ENCODE measurements at regions not wholly inside any gene's neighbourhood (a gene's known extent, or its start where the extent isn't known, plus 50 kb on each side); places are given as distances from the start of the nearest gene placed in this dataset.
"Not testable (repeated sequence)": the region's sequence is repeated elsewhere in the genome, so short reads cannot be mapped to it uniquely, and the experiment has no call there.

DNA sequence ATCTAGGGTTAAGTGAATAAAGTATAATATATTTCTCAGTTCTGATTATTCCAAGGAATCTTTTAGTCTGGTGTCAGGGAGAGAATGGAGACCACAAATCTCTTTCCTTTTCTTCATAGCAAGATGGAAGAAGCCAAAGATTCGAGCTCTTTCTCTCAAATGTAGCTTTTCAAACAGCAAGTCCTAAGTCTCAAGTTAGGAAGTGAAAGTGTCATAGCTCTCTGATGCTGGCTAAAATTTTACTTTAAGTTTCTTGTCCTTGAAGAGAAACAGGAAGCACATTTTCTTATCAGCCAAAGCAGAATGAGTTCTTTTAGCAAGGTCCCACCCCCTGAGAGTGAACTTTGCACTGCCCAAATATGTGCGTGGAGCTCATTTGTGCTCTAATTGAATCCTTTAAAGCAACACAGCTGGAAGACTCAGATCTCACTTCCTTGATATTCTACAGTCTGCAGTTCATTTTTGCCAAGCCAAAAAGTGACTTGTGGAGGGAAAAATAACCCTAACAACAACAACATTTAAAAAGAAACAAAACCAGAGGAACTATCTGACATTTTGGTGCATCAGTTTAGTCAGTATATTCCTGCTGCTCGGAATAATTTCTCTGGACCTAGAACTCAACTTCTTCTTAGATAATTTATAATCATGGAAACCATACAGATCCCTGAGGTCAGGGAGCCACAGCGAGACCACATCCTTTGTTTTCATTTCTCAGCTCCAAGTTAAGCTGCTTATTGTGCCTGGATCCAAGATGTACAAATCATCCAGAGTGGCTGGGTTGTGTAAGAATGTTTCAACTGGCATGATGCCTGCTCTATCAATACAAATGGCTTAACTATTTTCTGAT lies 238.7 kb upstream of the P2RY1 start:
- no peak overlapping the region for H3K9ac ChIP-seq (ENCODE audit: insufficient read length, low read depth)
- no peak overlapping the region for H3K4me3 ChIP-seq (ENCODE audit: insufficient read length, low read depth)

DNA sequence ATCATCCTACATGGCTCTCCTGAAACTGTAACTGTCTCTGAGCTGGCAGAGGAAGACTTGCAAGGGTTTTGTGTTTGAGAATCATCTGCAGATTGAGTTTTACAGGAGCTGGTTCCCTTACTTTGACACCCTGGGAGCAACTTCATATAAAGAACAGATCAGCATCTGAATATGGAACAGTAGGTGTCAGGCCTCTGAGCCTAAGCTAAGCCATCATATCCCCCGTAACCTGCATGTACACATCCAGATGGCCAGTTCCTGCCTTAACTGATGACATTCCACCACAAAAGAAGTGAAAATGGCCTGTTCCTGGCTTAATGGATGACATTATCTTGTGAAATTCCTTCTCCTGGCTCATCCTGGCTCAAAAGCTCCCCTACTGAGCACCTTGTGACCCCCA lies 238.1 kb upstream of the P2RY1 start:
- H3K4me3 ChIP-seq (ENCODE audit: insufficient read length, low read depth); H3K9me3 ChIP-seq (ENCODE audit: insufficient read depth, low read length); H3K9ac ChIP-seq (ENCODE audit: insufficient read length, low read depth); H3K4me1 ChIP-seq (ENCODE audit: insufficient read depth, insufficient read length); DNase-seq (ENCODE audit: low read depth, low spot score); H3K27me3 ChIP-seq (ENCODE audit: insufficient read depth, insufficient read length); H3K36me3 ChIP-seq (ENCODE audit: insufficient read depth, insufficient read length, low read length): not testable (repeated sequence)

More for the DNA sequence above, 238.7 kb upstream of the P2RY1 start:
- no peaks in the 10 kb centered on the region for H3K27me3 ChIP-seq (ENCODE audit: insufficient read depth, insufficient read length)
- H3K9me3 ChIP-seq (ENCODE audit: insufficient read depth, low read length): no peaks in the 10 kb centered on the region
- H3K36me3 ChIP-seq (ENCODE audit: insufficient read depth, insufficient read length, low read length): no peaks in the 10 kb centered on the region
- DNase-seq (ENCODE audit: low read depth, low spot score): no peak
- no peaks in the 10 kb centered on the region for H3K4me1 ChIP-seq (ENCODE audit: insufficient read depth, insufficient read length)
- TF ChIP-seq YY1 (IDR thresholded peaks at IDR 0.05; ENCODE audit: insufficient read depth, insufficient read length) (no peak), SUZ12 (IDR thresholded peaks at IDR 0.05; ENCODE audit: extremely low read depth, insufficient read depth, insufficient read length) (no peak), ZNF274 (IDR thresholded peaks at IDR 0.05; ENCODE audit: low read depth, low read length) (no peak)

DNA sequence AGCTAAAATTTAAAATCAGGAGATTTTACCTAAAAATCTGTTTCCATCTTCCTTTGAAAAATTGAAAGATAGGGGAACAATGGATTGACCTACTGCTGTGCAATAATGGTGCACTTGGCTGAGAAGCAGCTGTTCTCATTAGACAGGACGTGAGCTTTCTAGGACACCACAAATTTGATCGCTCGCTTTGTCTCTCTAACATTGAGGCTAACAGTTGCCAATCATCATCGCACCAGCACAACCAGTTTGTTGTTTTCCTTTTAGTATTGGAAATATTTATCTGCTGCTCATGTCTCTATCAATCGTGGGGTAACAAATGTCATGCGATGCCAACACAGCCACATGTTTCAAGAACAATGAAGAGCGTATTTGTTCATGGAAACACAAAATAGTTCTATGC lies 228.8 kb upstream of the P2RY1 start:
- H3K36me3 ChIP-seq (ENCODE audit: insufficient read depth, insufficient read length, low read length): no peaks in the 10 kb centered on the region
- H3K4me1 ChIP-seq (ENCODE audit: insufficient read depth, insufficient read length): no peaks in the 10 kb centered on the region
- H3K4me3 ChIP-seq (ENCODE audit: insufficient read length, low read depth): no peak overlapping the region
- TF ChIP-seq ZNF274 (IDR thresholded peaks at IDR 0.05; ENCODE audit: low read depth, low read length): no peak
- no peak for TF ChIP-seq SUZ12 (IDR thresholded peaks at IDR 0.05; ENCODE audit: extremely low read depth, insufficient read depth, insufficient read length)
- no peak for DNase-seq (ENCODE audit: low read depth, low spot score)
- peaks cover 18% of the 10 kb centered on the region for H3K9me3 ChIP-seq (ENCODE audit: insufficient read depth, low read length)
- no peaks in the 10 kb centered on the region for H3K27me3 ChIP-seq (ENCODE audit: insufficient read depth, insufficient read length)
- H3K9ac ChIP-seq (ENCODE audit: insufficient read length, low read depth): no peak overlapping the region

DNA sequence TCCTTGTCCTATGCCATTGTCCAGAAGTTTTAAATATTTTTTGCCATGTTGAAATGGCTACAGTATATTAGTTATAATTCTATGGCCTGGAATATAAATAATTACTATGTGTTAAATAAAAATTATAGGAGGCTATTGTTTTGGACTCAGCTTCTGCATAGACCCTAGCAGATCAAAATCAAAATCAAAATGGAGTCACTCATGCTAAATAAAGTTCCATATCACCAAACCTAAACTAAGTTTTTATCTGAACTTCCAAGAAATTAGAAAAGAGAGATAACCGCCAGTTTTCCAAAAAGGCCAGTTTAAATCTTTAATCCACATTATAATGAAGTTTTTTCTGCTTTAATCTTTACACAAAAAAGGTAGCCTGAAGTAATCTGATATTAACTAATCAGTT lies 227.8 kb upstream of the P2RY1 start:
- DNase-seq (ENCODE audit: low read depth, low spot score): no peak
- peaks cover 18% of the 10 kb centered on the region for H3K9me3 ChIP-seq (ENCODE audit: insufficient read depth, low read length)
- no peak overlapping the region for H3K9ac ChIP-seq (ENCODE audit: insufficient read length, low read depth)
- no peak for TF ChIP-seq ZNF274 (IDR thresholded peaks at IDR 0.05; ENCODE audit: low read depth, low read length)
- no peak for TF ChIP-seq SUZ12 (IDR thresholded peaks at IDR 0.05; ENCODE audit: extremely low read depth, insufficient read depth, insufficient read length)
- no peak for TF ChIP-seq YY1 (IDR thresholded peaks at IDR 0.05; ENCODE audit: insufficient read depth, insufficient read length)
- no peaks in the 10 kb centered on the region for H3K27me3 ChIP-seq (ENCODE audit: insufficient read depth, insufficient read length)
- H3K36me3 ChIP-seq (ENCODE audit: insufficient read depth, insufficient read length, low read length): no peaks in the 10 kb centered on the region
- no peak overlapping the region for H3K4me3 ChIP-seq (ENCODE audit: insufficient read length, low read depth)
- no peaks in the 10 kb centered on the region for H3K4me1 ChIP-seq (ENCODE audit: insufficient read depth, insufficient read length)

DNA sequence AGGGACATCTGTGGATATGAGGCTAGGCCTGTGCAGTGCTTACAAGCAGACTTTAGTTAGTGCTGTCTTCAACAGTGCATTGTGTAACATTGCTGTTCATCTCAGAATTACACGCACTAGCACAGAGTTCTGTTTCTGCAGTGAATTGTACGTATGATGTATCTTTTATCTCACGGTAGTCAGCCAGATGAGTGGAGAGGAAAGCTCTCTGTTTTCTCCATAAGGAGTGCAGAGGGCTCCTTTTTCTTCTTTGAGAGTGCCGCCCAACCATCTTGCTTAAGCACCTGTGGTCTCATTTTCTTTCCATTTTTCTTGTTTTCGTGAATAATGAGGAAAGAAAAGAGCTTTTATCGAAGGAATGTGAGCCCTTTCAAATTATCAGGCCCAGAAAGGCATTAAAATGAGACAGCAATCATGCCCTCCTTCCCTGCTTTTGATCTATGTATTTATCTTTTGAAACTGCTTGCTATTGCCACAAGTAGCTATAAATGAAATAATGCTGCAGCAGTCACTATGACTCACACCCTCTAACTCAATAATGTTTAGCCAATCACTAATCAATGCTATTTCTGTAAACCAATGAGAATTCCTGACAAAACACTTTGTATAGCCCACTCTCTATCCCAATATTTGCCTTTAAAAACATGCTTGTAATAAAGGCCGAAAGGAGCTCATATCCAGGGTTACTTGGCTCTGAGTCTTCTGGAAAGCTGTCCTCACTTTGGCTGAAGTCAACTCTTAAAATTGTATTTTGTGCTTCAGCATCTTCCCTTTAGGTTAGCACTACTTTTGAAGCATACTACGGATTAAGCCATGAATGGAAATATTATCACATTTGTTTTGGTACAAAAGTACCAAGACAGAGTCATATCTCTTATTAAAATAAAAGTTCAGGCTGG lies 226.0 kb upstream of the P2RY1 start:
- Histone ChIP-seq H3K36me3 (ENCODE audit: insufficient read depth, insufficient read length, low read length) (no peaks in the 10 kb centered on the region), H3K9me3 (ENCODE audit: insufficient read depth, low read length) (peaks cover 8% of the 10 kb centered on the region), H3K4me1 (ENCODE audit: insufficient read depth, insufficient read length) (no peaks in the 10 kb centered on the region), H3K4me3 (ENCODE audit: insufficient read length, low read depth) (no peak overlapping the region), H3K9ac (ENCODE audit: insufficient read length, low read depth) (no peak overlapping the region), H3K27me3 (ENCODE audit: insufficient read depth, insufficient read length) (no peaks in the 10 kb centered on the region)
- no peak for DNase-seq (ENCODE audit: low read depth, low spot score)
- TF ChIP-seq YY1 (IDR thresholded peaks at IDR 0.05; ENCODE audit: insufficient read depth, insufficient read length) (no peak), SUZ12 (IDR thresholded peaks at IDR 0.05; ENCODE audit: extremely low read depth, insufficient read depth, insufficient read length) (no peak), ZNF274 (IDR thresholded peaks at IDR 0.05; ENCODE audit: low read depth, low read length) (no peak)

DNA sequence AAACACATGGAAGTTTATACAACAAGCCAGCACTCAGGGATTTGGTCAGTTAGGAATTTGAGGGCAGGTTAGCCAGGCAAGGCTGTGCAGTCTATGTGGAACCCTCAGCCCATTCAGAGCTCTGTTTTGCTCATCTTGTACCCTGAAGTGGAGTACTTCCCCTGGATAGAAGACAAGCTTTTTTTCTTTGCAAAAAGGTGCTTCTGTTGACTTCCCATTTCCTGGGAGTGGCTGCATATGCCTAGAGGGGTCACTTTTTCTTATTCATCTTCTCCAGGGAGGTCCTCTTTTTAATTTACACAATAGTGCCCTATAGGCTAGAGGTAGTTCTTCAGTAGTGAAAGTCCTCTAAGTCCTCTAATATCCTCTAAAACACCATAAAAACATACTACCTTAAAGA lies 225.0 kb upstream of the P2RY1 start:
- Histone ChIP-seq H3K27me3 (ENCODE audit: insufficient read depth, insufficient read length) (no peaks in the 10 kb centered on the region), H3K9ac (ENCODE audit: insufficient read length, low read depth) (no peak overlapping the region), H3K9me3 (ENCODE audit: insufficient read depth, low read length) (no peaks in the 10 kb centered on the region; the same call in 1 of the 2 replicates), H3K4me1 (ENCODE audit: insufficient read depth, insufficient read length) (no peaks in the 10 kb centered on the region), H3K4me3 (ENCODE audit: insufficient read length, low read depth) (no peak overlapping the region), H3K36me3 (ENCODE audit: insufficient read depth, insufficient read length, low read length) (no peaks in the 10 kb centered on the region)
- TF ChIP-seq YY1 (IDR thresholded peaks at IDR 0.05; ENCODE audit: insufficient read depth, insufficient read length) (no peak), ZNF274 (IDR thresholded peaks at IDR 0.05; ENCODE audit: low read depth, low read length) (no peak)
- no peak for DNase-seq (ENCODE audit: low read depth, low spot score)

DNA sequence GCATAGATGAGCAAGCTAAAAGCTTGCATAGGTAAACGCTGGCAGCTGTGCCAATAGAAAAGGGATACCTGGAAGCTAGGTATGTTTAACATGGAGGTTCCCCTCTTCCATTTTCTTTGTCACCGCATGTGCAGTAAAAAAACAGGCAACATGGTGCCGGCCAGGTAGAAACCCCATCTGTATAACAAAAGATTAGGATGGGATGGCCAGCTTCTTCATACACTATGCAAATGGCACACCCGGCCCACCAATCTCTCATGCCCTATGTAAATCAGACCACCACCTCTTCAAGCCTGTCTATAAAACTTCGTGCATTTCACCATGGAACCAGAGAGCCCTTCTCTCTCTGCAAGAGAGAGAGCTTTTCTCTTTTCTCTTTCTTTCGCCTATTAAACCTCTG lies 224.3 kb upstream of the P2RY1 start:
- H3K27me3 ChIP-seq (ENCODE audit: insufficient read depth, insufficient read length): no peaks in the 10 kb centered on the region
- TF ChIP-seq SUZ12 (IDR thresholded peaks at IDR 0.05; ENCODE audit: extremely low read depth, insufficient read depth, insufficient read length): no peak
- no peak for TF ChIP-seq ZNF274 (IDR thresholded peaks at IDR 0.05; ENCODE audit: low read depth, low read length)
- no peak for TF ChIP-seq YY1 (IDR thresholded peaks at IDR 0.05; ENCODE audit: insufficient read depth, insufficient read length)
- peaks cover 5% of the 10 kb centered on the region; the same call in 1 of the 2 replicates for H3K9me3 ChIP-seq (ENCODE audit: insufficient read depth, low read length)
- H3K4me1 ChIP-seq (ENCODE audit: insufficient read depth, insufficient read length): no peaks in the 10 kb centered on the region
- DNase-seq (ENCODE audit: low read depth, low spot score): no peak
- H3K9ac ChIP-seq (ENCODE audit: insufficient read length, low read depth): no peak overlapping the region
- no peak overlapping the region for H3K4me3 ChIP-seq (ENCODE audit: insufficient read length, low read depth)
- no peaks in the 10 kb centered on the region for H3K36me3 ChIP-seq (ENCODE audit: insufficient read depth, insufficient read length, low read length)
